B cell (primary cell): ENCODE measurements at regions not wholly inside any gene's neighbourhood (a gene's known extent, or its start where the extent isn't known, plus 50 kb on each side); places are given as distances from the start of the nearest gene placed in this dataset.

Experiments used
- CTCF ChIP-seq: fragments of 200-600 bp; IDR thresholded peaks from one replicate; pipeline ENCODE4 v1.8.0; 2022; ENCODE audit warnings: antibody characterized with exemption, mild to moderate bottlenecking
- EZH2 ChIP-seq: IDR thresholded peaks from 2 replicates; pipeline ENCODE4 v1.6.1; 2012; ENCODE audit warnings: borderline replicate concordance, low read depth, mild to moderate bottlenecking, moderate library complexity, low read length; ENCODE audit not compliant: insufficient read depth, poor library complexity, severe bottlenecking

GRCh38 chr4:120509222-120509621 is 413.3 kb downstream of the PRDM5 start:
- TF ChIP-seq CTCF = no peak
- TF ChIP-seq EZH2 = no peak
